ENCODE measurements at regions not wholly inside any gene's neighbourhood (a gene's known extent, or its start where the extent isn't known, plus 50 kb on each side); places are given as distances from the start of the nearest gene placed in this dataset.

GRCh38 chr3:117230924-117231323 lies 521.3 kb downstream of the TUSC7 start:
- FAIRE-seq = no peak
- no peak for TF ChIP-seq CTCF (IDR thresholded peaks at IDR 0.05; ENCODE audit: borderline replicate concordance, extremely low read depth, insufficient read depth)
- H3K27ac ChIP-seq (ENCODE audit: low read depth in 2 of 2, low read length in 2 of 2) = no peak overlapping the region
- no peaks in the 10 kb centered on the region for H3K4me1 ChIP-seq (ENCODE audit: control insufficient read depth in 2 of 3, insufficient read depth in 2 of 3, low read depth in 1 of 3, low read length in 3 of 3)
- H3K4me3 ChIP-seq (ENCODE audit: low read length in 3 of 3) = no peak overlapping the region
- no peaks in the 10 kb centered on the region for H3K36me3 ChIP-seq (ENCODE audit: control insufficient read depth in 2 of 3, insufficient read depth in 3 of 3, low read length in 3 of 3)
- intact Hi-C loops (cut with DNase I) = no loop called here
- H3K27me3 ChIP-seq (ENCODE audit: control insufficient read depth, insufficient read depth, low read length) = no peaks in the 10 kb centered on the region
- no peak for DNase-seq
- no peak overlapping the region for H3K9ac ChIP-seq (ENCODE audit: low read length in 3 of 3)
- H3K9me3 ChIP-seq (ENCODE audit: control insufficient read depth in 2 of 3, insufficient read depth in 1 of 3, low read length in 3 of 3) = no peaks in the 10 kb centered on the region

- Histone ChIP-seq H3K27ac (ENCODE audit: low read depth in 2 of 2, low read length in 2 of 2) (no peak overlapping the region), H3K9ac (ENCODE audit: low read length in 3 of 3) (no peak overlapping the region), H3K9me3 (ENCODE audit: control insufficient read depth in 2 of 3, insufficient read depth in 1 of 3, low read length in 3 of 3) (no peaks in the 10 kb centered on the region), H3K4me3 (ENCODE audit: low read length in 3 of 3) (no peak overlapping the region), H3K4me1 (ENCODE audit: control insufficient read depth in 2 of 3, insufficient read depth in 2 of 3, low read depth in 1 of 3, low read length in 3 of 3) (no peaks in the 10 kb centered on the region), H3K27me3 (ENCODE audit: control insufficient read depth, insufficient read depth, low read length) (no peaks in the 10 kb centered on the region), H3K36me3 (ENCODE audit: control insufficient read depth in 2 of 3, insufficient read depth in 3 of 3, low read length in 3 of 3) (no peaks in the 10 kb centered on the region)
- intact Hi-C loops (cut with DNase I) = no loop called here
- FAIRE-seq = no peak
- DNase-seq = no peak
- TF ChIP-seq CTCF (IDR thresholded peaks at IDR 0.05; ENCODE audit: borderline replicate concordance, extremely low read depth, insufficient read depth) = no peak
Observed at GRCh38 chr3:117234331-117234730, 524.8 kb downstream of the TUSC7 start.

GRCh38 chr3:117235304-117235703 lies 525.7 kb downstream of the TUSC7 start:
- no peak for TF ChIP-seq CTCF (IDR thresholded peaks at IDR 0.05; ENCODE audit: borderline replicate concordance, extremely low read depth, insufficient read depth)
- Histone ChIP-seq H3K27ac (ENCODE audit: low read depth in 2 of 2, low read length in 2 of 2) (no peak overlapping the region), H3K27me3 (ENCODE audit: control insufficient read depth, insufficient read depth, low read length) (no peaks in the 10 kb centered on the region), H3K9me3 (ENCODE audit: control insufficient read depth in 2 of 3, insufficient read depth in 1 of 3, low read length in 3 of 3) (no peaks in the 10 kb centered on the region), H3K9ac (ENCODE audit: low read length in 3 of 3) (no peak overlapping the region), H3K36me3 (ENCODE audit: control insufficient read depth in 2 of 3, insufficient read depth in 3 of 3, low read length in 3 of 3) (no peaks in the 10 kb centered on the region), H3K4me3 (ENCODE audit: low read length in 3 of 3) (no peak overlapping the region), H3K4me1 (ENCODE audit: control insufficient read depth in 2 of 3, insufficient read depth in 2 of 3, low read depth in 1 of 3, low read length in 3 of 3) (no peaks in the 10 kb centered on the region)
- FAIRE-seq (no peak), DNase-seq (no peak)
- intact Hi-C loops (cut with DNase I) = no loop called here

GRCh38 chr3:117238806-117239205 lies 529.2 kb downstream of the TUSC7 start:
- DNase-seq = peak in 2 of 5 donors; percentile 11 to 25

More at GRCh38 chr3:117238806-117239205, 529.2 kb downstream of the TUSC7 start:
- H3K27ac ChIP-seq (ENCODE audit: low read depth in 2 of 2, low read length in 2 of 2) = no peak overlapping the region
- FAIRE-seq = no peak
- no peak overlapping the region for H3K4me3 ChIP-seq (ENCODE audit: low read length in 3 of 3)
- intact Hi-C loops (cut with DNase I) = no loop called here
- TF ChIP-seq CTCF (IDR thresholded peaks at IDR 0.05; ENCODE audit: borderline replicate concordance, extremely low read depth, insufficient read depth) = no peak
- H3K36me3 ChIP-seq (ENCODE audit: control insufficient read depth in 2 of 3, insufficient read depth in 3 of 3, low read length in 3 of 3) = no peaks in the 10 kb centered on the region
- no peaks in the 10 kb centered on the region for H3K9me3 ChIP-seq (ENCODE audit: control insufficient read depth in 2 of 3, insufficient read depth in 1 of 3, low read length in 3 of 3)
- no peak overlapping the region for H3K9ac ChIP-seq (ENCODE audit: low read length in 3 of 3)
- H3K4me1 ChIP-seq (ENCODE audit: control insufficient read depth in 2 of 3, insufficient read depth in 2 of 3, low read depth in 1 of 3, low read length in 3 of 3) = no peaks in the 10 kb centered on the region
- no peaks in the 10 kb centered on the region for H3K27me3 ChIP-seq (ENCODE audit: control insufficient read depth, insufficient read depth, low read length)

All from kidney (tissue), 13 donors.